HepG2 (cell line): ENCODE measurements at regions not wholly inside any gene's neighbourhood (a gene's known extent, or its start where the extent isn't known, plus 50 kb on each side); places are given as distances from the start of the nearest gene placed in this dataset.

ENCODE experiments used
- ATAC-seq: fragments of 200-7000 bp; cut with Tn5 transposase; 3 replicates; pipeline ENCODE4 v1.9.1; 2020; ENCODE audit warnings: mild to moderate bottlenecking, moderate library complexity
- BruUV-seq: library from RNA; stranded (reverse); fragments of 400-500 nt; replicated peaks from 2 replicates; lab custom pipeline; 2021; lab: Mats Ljungman, UMichigan
- CTCF ChIA-PET: fragments of 300-600 bp; formaldehyde crosslinking; extraction: SDS; loops from one replicate; lab custom pipeline; 2021; ENCODE audit warnings: low total read pairs, inconsistent platforms, low intra/inter-chr PET ratio; lab: Yijun Ruan, JAX
- POLR2A ChIA-PET: fragments of 350-600 bp; sonication (Branson Sonifier 250); formaldehyde crosslinking; loops from one replicate; lab custom pipeline; 2020; ENCODE audit warnings: antibody characterized with exemption, inconsistent platforms; lab: Yijun Ruan, JAX
- DNase-seq: peaks from one replicate; pipeline ENCODE4 v3.0.0-alpha.2; 2015; ENCODE audit warnings: low spot score
- FAIRE-seq: peaks from 3 replicates; lab custom pipeline; 2011; peaks lifted over from hg19 to GRCh38; lab: Jason Lieb, UNC
- H2AFZ ChIP-seq: one replicate; pipeline ENCODE4 v1.6.1; 2011; ENCODE audit warnings: low read length, inconsistent platforms
- H3K27ac ChIP-seq: fragments of 300-600 bp; 3 replicates; pipeline ENCODE4 v1.8.0; 2011; ENCODE audit warnings: mixed run types, mild to moderate bottlenecking, mixed read lengths, low read length, inconsistent platforms; ENCODE audit not compliant: insufficient read depth; ENCODE audit errors: extremely low read length
- H3K27me3 ChIP-seq, 2 experiments: fragments of 200-600 bp in 1 of 2; 2 replicates in 1 of 2; 3 replicates in 1 of 2; pipeline versions ENCODE4 v1.6.0 to v1.8.0; 2011; ENCODE audit warnings: low read length in 2 of 2, mild to moderate bottlenecking in 2 of 2, moderate library complexity in 2 of 2, inconsistent platforms in 1 of 2; ENCODE audit not compliant: insufficient read depth in 2 of 2, control insufficient read depth in 1 of 2
- H3K36me3 ChIP-seq, 2 experiments: fragments of 200-600 bp in 1 of 2; replicated peaks in 1 of 2; 2 replicates in 1 of 2; 3 replicates in 1 of 2; pipeline versions ENCODE4 v1.5.1 to v1.8.0; 2011; ENCODE audit warnings: low read length in 2 of 2, inconsistent platforms in 1 of 2; ENCODE audit not compliant: insufficient read depth in 2 of 2, control insufficient read depth in 1 of 2
- H3K4me1 ChIP-seq: 2 replicates; pipeline ENCODE4 v1.5.1; 2012; ENCODE audit warnings: low read length, inconsistent platforms; ENCODE audit not compliant: insufficient read depth
- H3K4me2 ChIP-seq: 2 replicates; pipeline ENCODE4 v1.6.0; 2011; ENCODE audit warnings: low read depth, low read length, inconsistent platforms
- H3K4me3 ChIP-seq, 3 experiments: fragments of 200-600 bp in 1 of 3; sonication (generic), shearing (Covaris generic) in 1 of 3; replicated peaks in 1 of 3; 2 replicates each; pipeline ENCODE4 v1.5.1; 2011 to 2016; ENCODE audit warnings: low read length in 3 of 3, inconsistent platforms in 2 of 3, low read depth in 2 of 3, mild to moderate bottlenecking in 2 of 3, control low read depth in 1 of 3, mixed read lengths in 1 of 3; ENCODE audit not compliant: insufficient read depth in 1 of 3
- H3K79me2 ChIP-seq: one replicate; pipeline ENCODE4 v1.6.1; 2011; ENCODE audit warnings: low read length, inconsistent platforms; ENCODE audit not compliant: insufficient read depth
- H3K9ac ChIP-seq: 2 replicates; pipeline ENCODE4 v1.6.0; 2011; ENCODE audit warnings: mild to moderate bottlenecking, low read depth, low read length, inconsistent platforms; ENCODE audit not compliant: insufficient read depth
- H3K9me3 ChIP-seq: 2 replicates; pipeline ENCODE4 v1.5.1; 2012; ENCODE audit warnings: mild to moderate bottlenecking, low read length
- H4K20me1 ChIP-seq: 2 replicates; pipeline ENCODE4 v1.6.0; 2011; ENCODE audit warnings: inconsistent platforms, mild to moderate bottlenecking, low read length, moderate library complexity; ENCODE audit not compliant: insufficient read depth
- BRCA1 ChIP-seq: sonication (generic); formaldehyde crosslinking; IDR thresholded peaks from 2 replicates; pipeline ENCODE4 v1.4.0; 2020; ENCODE audit warnings: missing genetic modification reagents
- DR1 ChIP-seq: sonication (generic); formaldehyde crosslinking; IDR thresholded peaks from 2 replicates; pipeline ENCODE4 v1.8.0; 2021; ENCODE audit warnings: mild to moderate bottlenecking, missing genetic modification reagents, inconsistent platforms
- DRAP1 ChIP-seq: IDR thresholded peaks from 2 replicates; pipeline ENCODE4 v1.6.1; 2016; ENCODE audit warnings: missing genetic modification reagents, missing compliant biosample characterization
- NCOA5 ChIP-seq: sonication (generic); formaldehyde crosslinking; IDR thresholded peaks from 2 replicates; pipeline ENCODE4 v1.4.0; 2020; ENCODE audit warnings: missing genetic modification reagents
- RFXANK ChIP-seq: IDR thresholded peaks from 2 replicates; pipeline ENCODE4 v1.6.1; 2016
- THAP9 ChIP-seq: sonication (generic); formaldehyde crosslinking; IDR thresholded peaks from 2 replicates; pipeline ENCODE4; 2020; ENCODE audit warnings: missing genetic modification reagents, mild to moderate bottlenecking, borderline replicate concordance
- THYN1 ChIP-seq: sonication (generic); formaldehyde crosslinking; IDR thresholded peaks from 2 replicates; pipeline ENCODE4 v1.8.1; 2023; ENCODE audit warnings: low read depth, mild to moderate bottlenecking, moderate library complexity, missing genetic modification reagents, borderline replicate concordance
- TOE1 ChIP-seq: sonication (generic); formaldehyde crosslinking; IDR thresholded peaks from 2 replicates; pipeline ENCODE4 v1.4.0; 2020; ENCODE audit warnings: mild to moderate bottlenecking, missing genetic modification reagents
- ZNF205 ChIP-seq: IDR thresholded peaks from 2 replicates; pipeline ENCODE4 v1.6.1; 2018; ENCODE audit warnings: missing biosample characterization, missing genetic modification reagents
- ZNF414 ChIP-seq: sonication (generic); formaldehyde crosslinking; IDR thresholded peaks from 2 replicates; pipeline ENCODE4 v1.5.0; 2020; ENCODE audit warnings: missing genetic modification reagents
- ZNF704 ChIP-seq: sonication (generic); formaldehyde crosslinking; IDR thresholded peaks from 2 replicates; pipeline ENCODE4 v1.8.1; 2023; ENCODE audit warnings: mild to moderate bottlenecking, inconsistent platforms, moderate library complexity, missing genetic modification reagents, borderline replicate concordance
- ZNF781 ChIP-seq: sonication (generic); formaldehyde crosslinking; IDR thresholded peaks from 2 replicates; pipeline ENCODE4 v1.5.1; 2020; ENCODE audit warnings: borderline replicate concordance, mild to moderate bottlenecking, missing genetic modification reagents; ENCODE audit errors: not compliant biosample characterization
- ZSCAN31 ChIP-seq: sonication (generic); formaldehyde crosslinking; IDR thresholded peaks from 2 replicates; pipeline ENCODE4 v1.5.0; 2020; ENCODE audit warnings: low read depth, mild to moderate bottlenecking, missing genetic modification reagents
- WGBS: methylation state at CpG from one replicate; pipeline ENCODE4 v1.1.6; 2017; ENCODE audit warnings: low lambda C conversion rate; 5-methylcytosine and 5-hydroxymethylcytosine counted together
- in situ Hi-C: cut with HindIII; loops from 2 replicates; pipeline ENCODE4 v1.10.0; 2017; ENCODE audit warnings: low pct_unique_long_range_greater_than_20kb; ENCODE audit not compliant: extremely low pct_ligation_motif_present
- intact Hi-C: fragments of 100-400 bp; cut with micrococcal nuclease; formaldehyde crosslinking; loops from one replicate; pipeline ENCODE4 v1.10.0; 2022; ENCODE audit not compliant: unreplicated experiment

GRCh38 chr11:23956586-23956985 lies 540.3 kb upstream of the LUZP2 start (continued):
- TF ChIP-seq DRAP1 (CRISPR knock-in tag), result no peak

GRCh38 chr11:23957314-23957713 lies 539.5 kb upstream of the LUZP2 start:
- Histone ChIP-seq H3K4me3 (no peak overlapping the region), H3K9me3 (no peaks in the 10 kb centered on the region), H3K4me1 (no peaks in the 10 kb centered on the region), H3K4me2 (no peak overlapping the region), H3K27me3 (no peaks in the 10 kb centered on the region), H2AFZ (no peak overlapping the region), H3K36me3 (no peaks in the 10 kb centered on the region), H3K9ac (no peak overlapping the region), H3K79me2 (no peaks in the 10 kb centered on the region), H3K27ac (no peak overlapping the region), H4K20me1 (no peaks in the 10 kb centered on the region)
- ATAC-seq (no peak), FAIRE-seq (no peak), DNase-seq (no peak)
- TF ChIP-seq THYN1 (CRISPR knock-in tag) (no peak), NCOA5 (no peak), ZNF704 (CRISPR knock-in tag) (no peak), ZSCAN31 (CRISPR knock-in tag) (no peak)
- intact Hi-C loops (no loop called here), in situ Hi-C loops (no loop called here)
- CTCF ChIA-PET, result no interaction called here
- 13% methylated on average over 4 of the region's 4 CpGs for whole genome bisulfite sequencing
- no TSS peak for BruUV-seq
- POLR2A ChIA-PET, result no interaction called here

- ChIA-PET POLR2A (no interaction called here), CTCF (no interaction called here)
- H3K27me3 ChIP-seq, result no peaks in the 10 kb centered on the region
- no peak overlapping the region for H3K9ac ChIP-seq
- FAIRE-seq, result no peak
- DNase-seq, result no peak
- WGBS, result 8% methylated on average over 3 of the region's 3 CpGs
- in situ Hi-C loops (no loop called here), intact Hi-C loops (no loop called here)
- BruUV-seq, result no TSS peak
- H3K9me3 ChIP-seq, result no peaks in the 10 kb centered on the region
- no peak overlapping the region for H3K4me2 ChIP-seq
- no peaks in the 10 kb centered on the region for H3K79me2 ChIP-seq
- H3K27ac ChIP-seq, result no peak overlapping the region
- no peaks in the 10 kb centered on the region for H4K20me1 ChIP-seq
- ATAC-seq, result no peak
- H3K4me3 ChIP-seq, result no peak overlapping the region
- no peak overlapping the region for H2AFZ ChIP-seq
- no peaks in the 10 kb centered on the region for H3K4me1 ChIP-seq
- no peaks in the 10 kb centered on the region for H3K36me3 ChIP-seq
- no peak for TF ChIP-seq TOE1 (CRISPR knock-in tag)
- no peak for TF ChIP-seq THAP9 (CRISPR knock-in tag)
- no peak for TF ChIP-seq RFXANK (CRISPR knock-in tag)
- TF ChIP-seq BRCA1 (CRISPR knock-in tag), result no peak
- TF ChIP-seq ZNF205, result no peak
- TF ChIP-seq ZNF414, result no peak
- no peak for TF ChIP-seq ZNF781
- no peak for TF ChIP-seq DR1 (CRISPR knock-in tag)
Measured at GRCh38 chr11:23959462-23959861, 537.4 kb upstream of the LUZP2 start.
